22Rv1 (cell line): ENCODE measurements at regions not wholly inside any gene's neighbourhood (a gene's known extent, or its start where the extent isn't known, plus 50 kb on each side); places are given as distances from the start of the nearest gene placed in this dataset.

Experiments used
- H3K27ac ChIP-seq: fragments of 450-650 bp; 2 replicates; pipeline ENCODE4 v1.5.1; 2017
- CTCF ChIP-seq: fragments of 450-650 bp; IDR thresholded peaks from 2 replicates; pipeline ENCODE4 v1.5.1; 2017; ENCODE audit warnings: mild to moderate bottlenecking
- ZFX ChIP-seq: fragments of 450-650 bp; IDR thresholded peaks from 2 replicates; pipeline ENCODE4 v1.6.1; 2017; ENCODE audit warnings: antibody characterized with exemption, borderline replicate concordance

- no peak overlapping the region for H3K27ac ChIP-seq
These were observed 373.2 kb upstream of the C1orf174 start for GRCh38 chr1:4273243-4273642.

GRCh38 chr1:4273747-4274146, 373.7 kb upstream of the C1orf174 start:
- no peak overlapping the region for H3K27ac ChIP-seq

More at GRCh38 chr1:4273243-4273642, 373.2 kb upstream of the C1orf174 start:
- no peak for TF ChIP-seq CTCF
- no peak for TF ChIP-seq ZFX

GRCh38 chr1:4275083-4275482, 375.0 kb upstream of the C1orf174 start:
- H3K27ac ChIP-seq, result no peak overlapping the region
- no peak for TF ChIP-seq CTCF
- no peak for TF ChIP-seq ZFX

More at GRCh38 chr1:4273747-4274146, 373.7 kb upstream of the C1orf174 start:
- TF ChIP-seq CTCF, result no peak
- TF ChIP-seq ZFX, result no peak

GRCh38 chr1:4276238-4276637, 376.2 kb upstream of the C1orf174 start:
- no peak overlapping the region for H3K27ac ChIP-seq
- TF ChIP-seq ZFX (no peak), CTCF (no peak)

GRCh38 chr1:4277598-4277997, 376.8 kb upstream of the AJAP1 start:
- TF ChIP-seq ZFX (no peak), CTCF (no peak)
- no peak overlapping the region for H3K27ac ChIP-seq

- H3K27ac ChIP-seq, result no peak overlapping the region
- TF ChIP-seq ZFX, result no peak
- no peak for TF ChIP-seq CTCF
These were observed 369.4 kb upstream of the AJAP1 start for GRCh38 chr1:4284976-4285375.

- H3K27ac ChIP-seq, result no peak overlapping the region
- TF ChIP-seq ZFX, result no peak
- no peak for TF ChIP-seq CTCF
These were observed 361.5 kb upstream of the AJAP1 start for GRCh38 chr1:4292861-4293260.
